Gastroesophageal sphincter (tissue), 3 donors: ENCODE measurements at regions not wholly inside any gene's neighbourhood (a gene's known extent, or its start where the extent isn't known, plus 50 kb on each side); places are given as distances from the start of the nearest gene placed in this dataset.

ENCODE experiments used
- CTCF ChIP-seq, 4 experiments: fragments of 200-600 bp in 2 of 4; fragments of 450-650 bp in 2 of 4; sonication (generic) in 1 of 4; IDR thresholded peaks; one replicate each; pipeline ENCODE4 v1.5.1; 2017 to 2019; ENCODE audit warnings: antibody characterized with exemption in 4 of 4, mild to moderate bottlenecking in 2 of 4, moderate library complexity in 2 of 4
- EP300 ChIP-seq: sonication (generic); formaldehyde crosslinking; IDR thresholded peaks from one replicate; pipeline ENCODE4 v1.6.1; 2017; ENCODE audit warnings: antibody characterized with exemption, mild to moderate bottlenecking
- POLR2A ChIP-seq, 2 donors: fragments of 450-650 bp; IDR thresholded peaks; one replicate each; pipeline ENCODE4 v1.6.1; 2017; ENCODE audit warnings: antibody characterized with exemption in 2 of 2, mild to moderate bottlenecking in 2 of 2, moderate library complexity in 1 of 2

GRCh38 chr12:112573141-112573540, 154.4 kb downstream of the PTPN11 start:
- TF ChIP-seq CTCF (IDR thresholded peaks at IDR 0.05) (no peak), POLR2A (IDR thresholded peaks at IDR 0.05) (no peak), EP300 (no peak)
